LNCAP (cell line): ENCODE measurements at regions not wholly inside any gene's neighbourhood (a gene's known extent, or its start where the extent isn't known, plus 50 kb on each side); places are given as distances from the start of the nearest gene placed in this dataset.

Experiments used
- CTCF ChIP-seq: fragments of 450-650 bp; IDR thresholded peaks from 2 replicates; pipeline ENCODE4 v1.5.1; 2017; ENCODE audit warnings: mild to moderate bottlenecking

GRCh38 chr5:6029811-6030271 is 348.5 kb downstream of the MED10 start:
- TF ChIP-seq CTCF: no peak

GRCh38 chr5:6026766-6027406 is 351.5 kb downstream of the MED10 start:
- TF ChIP-seq CTCF: no peak

- TF ChIP-seq CTCF: no peak
These were observed 358.7 kb downstream of the MED10 start for GRCh38 chr5:6019612-6020011.

- TF ChIP-seq CTCF: no peak
These were observed 364.8 kb downstream of the MED10 start for GRCh38 chr5:6013506-6013905.

- TF ChIP-seq CTCF: no peak
These were observed 367.1 kb downstream of the MED10 start for GRCh38 chr5:6011199-6011598.

GRCh38 chr5:6006838-6007314 is 371.5 kb downstream of the MED10 start:
- no peak for TF ChIP-seq CTCF

GRCh38 chr5:6003040-6003825 is 375.1 kb downstream of the MED10 start:
- no peak for TF ChIP-seq CTCF
